ENCODE measurements at regions not wholly inside any gene's neighbourhood (a gene's known extent, or its start where the extent isn't known, plus 50 kb on each side); places are given as distances from the start of the nearest gene placed in this dataset.

- no peak for ATAC-seq
- Histone ChIP-seq H3K36me3 (ENCODE audit: control insufficient read depth in 2 of 2, insufficient read depth in 2 of 2, low read length in 1 of 2) (no peaks in the 10 kb centered on the region), H4K20me1 (ENCODE audit: control insufficient read depth, insufficient read depth) (no peaks in the 10 kb centered on the region), H3K79me2 (ENCODE audit: control insufficient read depth, insufficient read depth, low read length) (no peaks in the 10 kb centered on the region), H3K27ac (ENCODE audit: control insufficient read depth, insufficient read depth) (no peak overlapping the region), H2AFZ (ENCODE audit: control insufficient read depth, low read depth, low read length) (no peak overlapping the region), H3K4me1 (ENCODE audit: control insufficient read depth, insufficient read depth, low read length) (no peaks in the 10 kb centered on the region), H3K27me3 (replicated peaks in 1 of 2; ENCODE audit: control insufficient read depth in 2 of 2, insufficient read depth in 2 of 2, low read length in 1 of 2) (no peaks in the 10 kb centered on the region), H3K9ac (ENCODE audit: control insufficient read depth, insufficient read depth, low read length) (no peak overlapping the region), H3K4me3 (no peak overlapping the region), H3K9me3 (replicated peaks; ENCODE audit: control insufficient read depth, insufficient read depth, low read length) (no peaks in the 10 kb centered on the region; the same call in 2 of the 3 replicates), H3K4me2 (ENCODE audit: control insufficient read depth, insufficient read depth) (no peak overlapping the region)
- ChIA-PET CTCF (no interaction called here), SMC1A (ENCODE audit: uncharacterized antibody, unreplicated experiment) (no interaction called here), RAD21 (ENCODE audit: unreplicated experiment) (no interaction called here), POLR2A (no interaction called here)
- no TSS peak for BruUV-seq (replicated peaks)
- no peak for FAIRE-seq
- in situ Hi-C loops (cut with MboI) (no loop called here), intact Hi-C loops (cut with micrococcal nuclease; ENCODE audit: unreplicated experiment) (no loop called here)
- no peak for DNase-seq (ENCODE audit: low read depth, low spot score)
- WGBS (ENCODE audit: insufficient coverage, insufficient replicate concordance, low lambda C conversion rate, missing lambda C conversion rate) = 56% methylated on average over 6 of the region's 6 CpGs
- TF ChIP-seq GATAD2B (conservative IDR thresholded peaks at IDR 0.05; ENCODE audit: low read depth) (no peak), ATF7 (IDR thresholded peaks at IDR 0.05; ENCODE audit: low read depth) (no peak), RAD21 (IDR thresholded peaks at IDR 0.05; ENCODE audit: insufficient read depth, low read depth, low read length) (no peak), BCLAF1 (IDR thresholded peaks at IDR 0.05) (no peak), MAX (IDR thresholded peaks at IDR 0.05; ENCODE audit: low read depth, low read length) (no peak), MXI1 (IDR thresholded peaks at IDR 0.05; ENCODE audit: low read depth, low read length) (no peak), CBX5 (IDR thresholded peaks at IDR 0.05; ENCODE audit: low read depth) (no peak), EGR1 (IDR thresholded peaks at IDR 0.05; ENCODE audit: borderline replicate concordance in 1 of 2, low read depth in 2 of 2, low read length in 2 of 2) (no peak), RB1 (IDR thresholded peaks at IDR 0.05; ENCODE audit: borderline replicate concordance) (no peak), STAT3 (IDR thresholded peaks at IDR 0.05; ENCODE audit: low read depth, low read length) (no peak), CEBPB (IDR thresholded peaks at IDR 0.05; ENCODE audit: borderline replicate concordance in 1 of 2, low read depth in 2 of 2, low read length in 2 of 2) (no peak), EP300 (IDR thresholded peaks at IDR 0.05; ENCODE audit: borderline replicate concordance in 1 of 2, control insufficient read depth in 1 of 2, low read depth in 2 of 2, low read length in 2 of 2) (no peak), REST (IDR thresholded peaks at IDR 0.05; ENCODE audit: low read depth, low read length) (no peak), TAF1 (IDR thresholded peaks at IDR 0.05; ENCODE audit: borderline replicate concordance, low read depth, low read length) (no peak), PAX5 (IDR thresholded peaks at IDR 0.05; ENCODE audit: borderline replicate concordance, low read depth, low read length) (no peak)
These were observed 70.2 kb upstream of the CD180 start for GRCh38 chr5:67266654-67267350.
